H1 (cell line): ENCODE measurements at regions not wholly inside any gene's neighbourhood (a gene's known extent, or its start where the extent isn't known, plus 50 kb on each side); places are given as distances from the start of the nearest gene placed in this dataset.

Experiments used
- CTCF ChIA-PET: fragments of 300-600 bp; sonication (Branson Sonifier 250); formaldehyde crosslinking; loops from one replicate; lab custom pipeline; 2021; ENCODE audit not compliant: partially characterized antibody; lab: Charles Lee
- POLR2A ChIA-PET: fragments of 300-600 bp; sonication (Branson Sonifier 250); formaldehyde crosslinking; loops from one replicate; lab custom pipeline; 2021; ENCODE audit warnings: inconsistent platforms; ENCODE audit not compliant: partially characterized antibody; lab: Charles Lee
- DNase-seq, 2 experiments: peaks; one replicate each; pipeline versions ENCODE4 v3.0.0 to v3.0.0-alpha.2; 2010 to 2022; ENCODE audit warnings: low spot score in 2 of 2, low read depth in 1 of 2, mixed read lengths in 1 of 2
- FAIRE-seq: peaks from 2 replicates; lab custom pipeline; 2011; peaks lifted over from hg19 to GRCh38; lab: Jason Lieb, UNC
- H2AFZ ChIP-seq: 2 replicates; pipeline ENCODE4 v1.8.1; 2012; ENCODE audit warnings: low read length, inconsistent platforms
- H2AK5ac ChIP-seq: 2 replicates; pipeline ENCODE4 v1.6.1; 2013; ENCODE audit warnings: low read depth, low read length
- H2BK120ac ChIP-seq: replicated peaks from 2 replicates; pipeline ENCODE3; 2013; ENCODE audit warnings: low read depth, low read length, inconsistent platforms
- H2BK12ac ChIP-seq: 2 replicates; pipeline ENCODE4 v1.6.1; 2013; ENCODE audit warnings: low read depth, low read length
- H2BK15ac ChIP-seq: 2 replicates; pipeline ENCODE4 v1.6.1; 2013; ENCODE audit warnings: low read length
- H2BK20ac ChIP-seq: 2 replicates; pipeline ENCODE4 v1.6.1; 2013; ENCODE audit warnings: low read length
- H2BK5ac ChIP-seq: 2 replicates; pipeline ENCODE4 v1.6.1; 2013; ENCODE audit warnings: low read depth, low read length
- H3K14ac ChIP-seq: 2 replicates; pipeline ENCODE4 v1.6.1; 2013; ENCODE audit warnings: inconsistent platforms; ENCODE audit not compliant: insufficient read length
- H3K18ac ChIP-seq: 2 replicates; pipeline ENCODE4 v1.6.1; 2013; ENCODE audit warnings: low read length; ENCODE audit errors: extremely low read depth
- H3K23ac ChIP-seq: 2 replicates; pipeline ENCODE4 v1.6.1; 2013; ENCODE audit warnings: inconsistent platforms; ENCODE audit not compliant: insufficient read length
- H3K23me2 ChIP-seq: 2 replicates; pipeline ENCODE4 v1.6.1; 2013; ENCODE audit warnings: low read depth, low read length
- H3K27ac ChIP-seq: 2 replicates; pipeline ENCODE4 v1.6.1; 2011; ENCODE audit warnings: low read depth, low read length, inconsistent platforms
- H3K27me3 ChIP-seq, 4 experiments: replicated peaks in 1 of 4; 1 replicate in 1 of 4; 2 replicates in 3 of 4; pipeline versions ENCODE4 v1.6.1 to v1.8.1; 2011 to 2013; ENCODE audit warnings: low read length in 3 of 4, mild to moderate bottlenecking in 3 of 4, inconsistent platforms in 2 of 4, mixed read lengths in 2 of 4, moderate library complexity in 1 of 4; ENCODE audit not compliant: control insufficient read depth in 3 of 4, insufficient read depth in 3 of 4; ENCODE audit errors: extremely low read depth in 1 of 4
- H3K36me3 ChIP-seq, 4 experiments: 2 replicates each; pipeline versions ENCODE4 v1.6.1 to v1.8.1; 2011 to 2013; ENCODE audit warnings: mild to moderate bottlenecking in 4 of 4, low read length in 3 of 4, moderate library complexity in 2 of 4, control low read depth in 1 of 4, inconsistent platforms in 1 of 4; ENCODE audit not compliant: insufficient read depth in 4 of 4, control insufficient read depth in 2 of 4
- H3K4ac ChIP-seq: replicated peaks from 2 replicates; pipeline ENCODE3; 2013; ENCODE audit warnings: low read length, low read depth, mixed read lengths, inconsistent platforms; ENCODE audit not compliant: insufficient read length
- H3K4me1 ChIP-seq, 4 experiments: replicated peaks in 1 of 4; 1 replicate in 1 of 4; 2 replicates in 3 of 4; pipeline versions ENCODE4 v1.6.1 to v1.8.1; 2011 to 2013; ENCODE audit warnings: low read length in 3 of 4, inconsistent platforms in 2 of 4, mixed read lengths in 1 of 4; ENCODE audit not compliant: insufficient read depth in 4 of 4, control insufficient read depth in 3 of 4
- H3K4me2 ChIP-seq, 2 experiments: 2 replicates each; pipeline versions ENCODE4 v1.6.1 to v1.8.1; 2011 to 2013; ENCODE audit warnings: low read depth in 2 of 2, low read length in 2 of 2, control low read depth in 1 of 2, inconsistent platforms in 1 of 2, mild to moderate bottlenecking in 1 of 2; ENCODE audit not compliant: insufficient read depth in 1 of 2
- H3K4me3 ChIP-seq, 4 experiments: fragments of 200-600, 300-600 bp in 1 of 4; sonication (generic), shearing (Covaris generic), sonication (Bioruptor Twin) in 1 of 4; 2 replicates each; pipeline versions ENCODE4 v1.5.1 to v1.8.1; 2011 to 2016; ENCODE audit warnings: low read length in 4 of 4, low read depth in 3 of 4, control low read depth in 2 of 4, inconsistent platforms in 2 of 4, mild to moderate bottlenecking in 2 of 4, mixed read lengths in 1 of 4, moderate library complexity in 1 of 4; ENCODE audit not compliant: insufficient read depth in 2 of 4; ENCODE audit errors: extremely low read depth in 1 of 4
- H3K56ac ChIP-seq: replicated peaks from 2 replicates; pipeline ENCODE3; 2013; ENCODE audit warnings: low read depth, mild to moderate bottlenecking, mixed read lengths, low read length, inconsistent platforms; ENCODE audit not compliant: insufficient read length
- H3K79me1 ChIP-seq: 2 replicates; pipeline ENCODE4 v1.6.1; 2013; ENCODE audit warnings: low read depth, low read length, control low read depth
- H3K79me2 ChIP-seq, 2 experiments: 2 replicates each; pipeline versions ENCODE4 v1.6.1 to v1.8.1; 2012 to 2013; ENCODE audit warnings: low read length in 2 of 2, mild to moderate bottlenecking in 2 of 2, inconsistent platforms in 1 of 2; ENCODE audit not compliant: insufficient read depth in 2 of 2, control insufficient read depth in 1 of 2
- H3K9ac ChIP-seq, 4 experiments: replicated peaks in 1 of 4; 1 replicate in 1 of 4; 2 replicates in 3 of 4; pipeline versions ENCODE4 v1.6.1 to v1.8.1; 2011 to 2013; ENCODE audit warnings: low read depth in 3 of 4, low read length in 3 of 4, control low read depth in 2 of 4, mild to moderate bottlenecking in 2 of 4, moderate library complexity in 2 of 4, inconsistent platforms in 1 of 4; ENCODE audit errors: extremely low read depth in 1 of 4
- H3K9me3 ChIP-seq, 2 experiments: 2 replicates each; pipeline versions ENCODE4 v1.6.1 to v1.8.1; 2012 to 2013; ENCODE audit warnings: mild to moderate bottlenecking in 2 of 2, moderate library complexity in 2 of 2, control low read depth in 1 of 2, inconsistent platforms in 1 of 2, low read depth in 1 of 2, low read length in 1 of 2, mixed read lengths in 1 of 2; ENCODE audit not compliant: insufficient read depth in 2 of 2
- H4K20me1 ChIP-seq, 2 experiments: replicated peaks in 1 of 2; 2 replicates each; pipeline versions ENCODE3 to v1.8.1; 2011 to 2013; ENCODE audit warnings: inconsistent platforms in 2 of 2, low read length in 2 of 2, mild to moderate bottlenecking in 1 of 2; ENCODE audit not compliant: insufficient read depth in 2 of 2, control insufficient read depth in 1 of 2
- H4K5ac ChIP-seq: 2 replicates; pipeline ENCODE4 v1.6.1; 2013; ENCODE audit warnings: low read length, low read depth, mixed read lengths, inconsistent platforms; ENCODE audit not compliant: insufficient read length
- H4K8ac ChIP-seq: 2 replicates; pipeline ENCODE4 v1.8.0; 2013; ENCODE audit warnings: mild to moderate bottlenecking, moderate library complexity, low read length, inconsistent platforms; ENCODE audit not compliant: insufficient read depth; ENCODE audit errors: extremely low read depth
- H4K91ac ChIP-seq: replicated peaks from 2 replicates; pipeline ENCODE3; 2013; ENCODE audit warnings: low read length, mixed read lengths, inconsistent platforms; ENCODE audit not compliant: insufficient read length
- CEBPB ChIP-seq: IDR thresholded peaks from 2 replicates; pipeline ENCODE4 v1.6.1; 2012; ENCODE audit warnings: low read depth, low read length
- CHD1 ChIP-seq: IDR thresholded peaks from 2 replicates; pipeline ENCODE4 v1.6.1; 2012; ENCODE audit warnings: low read depth, low read length, improper control_type of control experiment
- GABPA ChIP-seq: IDR thresholded peaks from 2 replicates; pipeline ENCODE4 v1.6.1; 2011; ENCODE audit warnings: mild to moderate bottlenecking, low read length, moderate library complexity, borderline replicate concordance; ENCODE audit not compliant: insufficient read depth
- HDAC2 ChIP-seq, 2 experiments: fragments of 300-600 bp in 1 of 2; sonication (generic) in 1 of 2; IDR thresholded peaks; 2 replicates each; pipeline ENCODE4 v1.6.1; 2011 to 2012; ENCODE audit warnings: low read depth in 2 of 2, low read length in 2 of 2, mild to moderate bottlenecking in 2 of 2, moderate library complexity in 2 of 2, borderline replicate concordance in 1 of 2, inconsistent platforms in 1 of 2
- PHF8 ChIP-seq: fragments of 200-600 bp; sonication (generic); conservative IDR thresholded peaks from 2 replicates; pipeline ENCODE4 v1.7.1; 2012; ENCODE audit warnings: low read depth, mild to moderate bottlenecking, inconsistent platforms, low read length, moderate library complexity
- RBBP5 ChIP-seq: IDR thresholded peaks from 2 replicates; pipeline ENCODE4 v1.7.1; 2012; ENCODE audit warnings: low read depth, mild to moderate bottlenecking, inconsistent platforms, low read length, moderate library complexity, borderline replicate concordance
- RFX5 ChIP-seq: IDR thresholded peaks from 2 replicates; pipeline ENCODE4 v1.6.1; 2011; ENCODE audit warnings: low read depth, low read length, improper control_type of control experiment, borderline replicate concordance
- SIX5 ChIP-seq: IDR thresholded peaks from 2 replicates; pipeline ENCODE4 v1.6.1; 2011; ENCODE audit warnings: mild to moderate bottlenecking, low read depth, low read length
- TAF1 ChIP-seq: IDR thresholded peaks from 2 replicates; pipeline ENCODE4 v1.6.1; 2011; ENCODE audit warnings: mild to moderate bottlenecking, low read depth, low read length
- WGBS, 2 experiments: shearing (Covaris generic) in 1 of 2; methylation state at CpG; one replicate each; pipeline versions ENCODE4 v1.1.6 to v1.1.7; 2013 to 2015; ENCODE audit warnings: low lambda C conversion rate in 2 of 2, mixed read lengths in 2 of 2, inconsistent platforms in 1 of 2, low coverage in 1 of 2, missing lambda C conversion rate in 1 of 2; ENCODE audit not compliant: insufficient replicate concordance in 2 of 2, insufficient coverage in 1 of 2, insufficient read length in 1 of 2; ENCODE audit errors: extremely low coverage in 1 of 2, missing lambda C conversion rate in 1 of 2; 5-methylcytosine and 5-hydroxymethylcytosine counted together
- TF ChIP-seq, protein P1 (sequence below): IDR thresholded peaks from 2 replicates; pipeline ENCODE4 v1.6.1; 2011; ENCODE audit warnings: low read length, improper control_type of control experiment
- TF ChIP-seq, protein P2 (sequence below): IDR thresholded peaks from 2 replicates; pipeline ENCODE4 v1.6.1; 2012; ENCODE audit warnings: inconsistent platforms

DNA sequence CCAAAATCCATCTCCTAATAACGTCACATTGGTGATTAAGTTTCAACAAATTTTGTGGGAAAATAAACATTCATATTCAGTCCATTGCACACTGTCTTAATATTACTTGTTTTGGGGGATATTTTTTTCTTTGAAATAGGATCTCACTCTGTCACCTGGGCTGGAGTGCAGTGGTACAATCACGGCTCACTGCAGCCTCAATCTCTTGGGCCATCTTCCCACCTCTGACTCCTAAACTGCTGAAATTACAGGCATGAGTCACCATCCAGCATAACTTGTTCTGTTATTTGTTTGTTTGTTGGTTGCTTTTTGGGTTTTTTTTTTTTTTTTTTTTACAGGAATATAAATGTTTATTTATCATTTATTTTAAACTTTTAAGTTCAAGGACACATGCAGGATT is 556.1 kb upstream of the SLITRK6 start:
- Histone ChIP-seq H4K5ac (no peak overlapping the region), H3K36me3 (no peaks in the 10 kb centered on the region)

More for the DNA sequence above, 556.1 kb upstream of the SLITRK6 start:
- no peak overlapping the region for H3K9ac ChIP-seq
- no peak overlapping the region for H3K23ac ChIP-seq
- ChIA-PET CTCF (interaction anchor here (0.5 kb wide), 1 partner anchor 1324 kb away, joined by 3 read pairs; no protein-coding TSS in a partner anchor), POLR2A (no interaction called here)
- no peaks in the 10 kb centered on the region for H3K27me3 ChIP-seq
- H3K9me3 ChIP-seq = 0 out of 4 replicates have a peak, but pooled peaks cover 0 to 2% of the 10 kb centered on the region in 2 experiments
- H3K4me1 ChIP-seq = peaks cover 0 to 2% (median 0%) of the 10 kb centered on the region in 4 experiments; a peak in 1 of 7 replicates
- H2BK20ac ChIP-seq = no peak overlapping the region
- no peak overlapping the region for H3K4me3 ChIP-seq
- H2BK12ac ChIP-seq = no peak overlapping the region
- H3K27ac ChIP-seq = no peak overlapping the region
- no peak overlapping the region for H4K8ac ChIP-seq
- no peaks in the 10 kb centered on the region for H3K79me2 ChIP-seq
- FAIRE-seq = no peak
- H3K56ac ChIP-seq = no peak overlapping the region
- H4K20me1 ChIP-seq = no peaks in the 10 kb centered on the region
- H2BK120ac ChIP-seq = no peak overlapping the region
- no peak overlapping the region for H2BK5ac ChIP-seq
- TF ChIP-seq PHF8 (no peak), TAF1 (no peak), RFX5 (no peak), CHD1 (no peak), HDAC2 (IDR thresholded peaks at IDR 0.05; ENCODE audit: borderline replicate concordance in 1 of 2, low read depth in 2 of 2, low read length in 2 of 2) (no peak), SIX5 (no peak), CEBPB (no peak), GABPA (no peak), RBBP5 (no peak)
- TF ChIP-seq, protein P1, sequence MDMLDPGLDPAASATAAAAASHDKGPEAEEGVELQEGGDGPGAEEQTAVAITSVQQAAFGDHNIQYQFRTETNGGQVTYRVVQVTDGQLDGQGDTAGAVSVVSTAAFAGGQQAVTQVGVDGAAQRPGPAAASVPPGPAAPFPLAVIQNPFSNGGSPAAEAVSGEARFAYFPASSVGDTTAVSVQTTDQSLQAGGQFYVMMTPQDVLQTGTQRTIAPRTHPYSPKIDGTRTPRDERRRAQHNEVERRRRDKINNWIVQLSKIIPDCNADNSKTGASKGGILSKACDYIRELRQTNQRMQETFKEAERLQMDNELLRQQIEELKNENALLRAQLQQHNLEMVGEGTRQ = no peak
- TF ChIP-seq, protein P2, sequence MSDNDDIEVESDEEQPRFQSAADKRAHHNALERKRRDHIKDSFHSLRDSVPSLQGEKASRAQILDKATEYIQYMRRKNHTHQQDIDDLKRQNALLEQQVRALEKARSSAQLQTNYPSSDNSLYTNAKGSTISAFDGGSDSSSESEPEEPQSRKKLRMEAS = no peak
- H3K4me2 ChIP-seq = no peak overlapping the region
- no peaks in the 10 kb centered on the region for H3K23me2 ChIP-seq
- no peak overlapping the region for H2AFZ ChIP-seq
- no peak overlapping the region for H2AK5ac ChIP-seq
- H2BK15ac ChIP-seq = no peak overlapping the region
- H4K91ac ChIP-seq = no peak overlapping the region
- 89% methylated on average over 2 of the region's 2 CpGs; no CpG with 5 or more reads in 1 of the 2 experiments for WGBS, 2 experiments
- no peak overlapping the region for H3K18ac ChIP-seq
- H3K14ac ChIP-seq = no peak overlapping the region
- no peaks in the 10 kb centered on the region for H3K79me1 ChIP-seq
- H3K4ac ChIP-seq = no peak overlapping the region
- DNase-seq = no peak
